Epithelial cell of proximal tubule (primary cell): ENCODE measurements at regions not wholly inside any gene's neighbourhood (a gene's known extent, or its start where the extent isn't known, plus 50 kb on each side); places are given as distances from the start of the nearest gene placed in this dataset.
A peak's percentile ranks its signal among the peaks of the same experiment; 100 is the strongest.

Experiments
- DNase-seq: peaks from one replicate; pipeline ENCODE4 v3.0.0-alpha.2; 2011; ENCODE audit warnings: low read depth
- H3K4me3 ChIP-seq: 2 replicates; pipeline ENCODE4 v1.5.1; 2011; ENCODE audit warnings: low read depth, mild to moderate bottlenecking, low read length
- TF ChIP-seq, protein P1 (sequence below): conservative IDR thresholded peaks from 2 replicates; pipeline ENCODE4 v1.5.1; 2012; ENCODE audit warnings: low read depth, mild to moderate bottlenecking, low read length

GRCh38 chr13:40217675-40218074, 448.8 kb downstream of the FOXO1 start:
- no peak for DNase-seq
- no peak overlapping the region for H3K4me3 ChIP-seq
- TF ChIP-seq, protein P1, sequence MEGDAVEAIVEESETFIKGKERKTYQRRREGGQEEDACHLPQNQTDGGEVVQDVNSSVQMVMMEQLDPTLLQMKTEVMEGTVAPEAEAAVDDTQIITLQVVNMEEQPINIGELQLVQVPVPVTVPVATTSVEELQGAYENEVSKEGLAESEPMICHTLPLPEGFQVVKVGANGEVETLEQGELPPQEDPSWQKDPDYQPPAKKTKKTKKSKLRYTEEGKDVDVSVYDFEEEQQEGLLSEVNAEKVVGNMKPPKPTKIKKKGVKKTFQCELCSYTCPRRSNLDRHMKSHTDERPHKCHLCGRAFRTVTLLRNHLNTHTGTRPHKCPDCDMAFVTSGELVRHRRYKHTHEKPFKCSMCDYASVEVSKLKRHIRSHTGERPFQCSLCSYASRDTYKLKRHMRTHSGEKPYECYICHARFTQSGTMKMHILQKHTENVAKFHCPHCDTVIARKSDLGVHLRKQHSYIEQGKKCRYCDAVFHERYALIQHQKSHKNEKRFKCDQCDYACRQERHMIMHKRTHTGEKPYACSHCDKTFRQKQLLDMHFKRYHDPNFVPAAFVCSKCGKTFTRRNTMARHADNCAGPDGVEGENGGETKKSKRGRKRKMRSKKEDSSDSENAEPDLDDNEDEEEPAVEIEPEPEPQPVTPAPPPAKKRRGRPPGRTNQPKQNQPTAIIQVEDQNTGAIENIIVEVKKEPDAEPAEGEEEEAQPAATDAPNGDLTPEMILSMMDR = no peak

- no peak for DNase-seq
- H3K4me3 ChIP-seq = no peak overlapping the region
- TF ChIP-seq, protein P1 = no peak
Observed at GRCh38 chr13:40220299-40220935, 446.0 kb downstream of the FOXO1 start.

DNA sequence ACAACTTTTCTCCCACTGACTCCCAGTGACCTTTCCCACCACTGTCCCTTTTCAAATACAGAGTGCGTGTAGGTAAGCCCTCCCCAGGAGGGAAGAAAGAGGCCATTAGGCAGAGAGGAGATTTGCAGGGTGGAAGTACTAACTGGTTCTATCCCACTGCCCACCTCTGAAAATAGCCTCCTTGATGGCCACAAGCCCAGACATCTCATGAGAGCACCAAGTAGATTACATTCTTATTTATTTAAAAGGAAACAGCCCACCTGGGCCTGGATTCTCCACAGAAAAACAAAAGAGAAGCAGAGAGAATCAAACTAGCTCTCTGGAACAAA, 445.3 kb downstream of the FOXO1 start:
- no peak overlapping the region for H3K4me3 ChIP-seq
- TF ChIP-seq, protein P1 = no peak
- DNase-seq = no peak

DNA sequence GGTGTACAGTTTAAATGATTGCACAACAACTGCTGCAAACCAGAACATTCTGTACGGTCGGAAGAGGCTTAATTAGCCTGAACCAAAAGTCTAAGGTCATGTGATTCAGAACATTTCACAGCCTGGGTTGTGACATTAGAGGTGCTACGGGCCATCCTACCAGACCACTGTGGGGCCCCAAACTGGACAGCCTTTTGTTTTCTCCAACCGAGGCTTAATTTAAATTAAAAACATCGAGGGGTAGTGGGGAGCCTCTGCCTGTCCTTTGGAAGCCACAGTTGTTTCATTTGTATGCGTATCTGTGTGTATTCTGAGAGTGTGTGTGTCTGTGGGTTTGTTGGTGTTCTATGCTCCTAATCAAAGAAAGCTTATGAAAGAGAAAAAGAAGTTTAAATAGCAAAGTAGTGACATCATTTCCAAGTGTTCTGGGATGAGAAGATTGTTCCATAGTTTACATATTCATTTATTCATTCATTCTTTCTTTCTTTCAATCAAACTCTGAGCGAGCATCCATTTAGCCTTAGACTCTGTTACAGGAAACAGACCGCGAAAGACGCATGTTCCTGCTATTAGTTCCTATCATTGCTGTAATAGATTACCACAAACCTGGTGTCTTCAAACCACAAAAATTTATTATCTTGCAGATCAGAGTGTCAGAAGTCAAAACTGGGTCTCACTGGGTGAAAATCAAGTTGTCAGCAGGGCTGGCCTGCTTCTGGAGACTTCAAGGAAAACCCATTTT, 444.8 kb downstream of the FOXO1 start:
- TF ChIP-seq, protein P1 = no peak
- H3K4me3 ChIP-seq = no peak overlapping the region
- DNase-seq = peak; percentile 97

- DNase-seq = no peak
- TF ChIP-seq, protein P1 = no peak
- H3K4me3 ChIP-seq = no peak overlapping the region
Observed at GRCh38 chr13:40223585-40223984, 442.9 kb downstream of the FOXO1 start.

- no peak for DNase-seq
- H3K4me3 ChIP-seq = no peak overlapping the region
- TF ChIP-seq, protein P1 = no peak
Observed at GRCh38 chr13:40228496-40228895, 437.9 kb downstream of the FOXO1 start.

DNA sequence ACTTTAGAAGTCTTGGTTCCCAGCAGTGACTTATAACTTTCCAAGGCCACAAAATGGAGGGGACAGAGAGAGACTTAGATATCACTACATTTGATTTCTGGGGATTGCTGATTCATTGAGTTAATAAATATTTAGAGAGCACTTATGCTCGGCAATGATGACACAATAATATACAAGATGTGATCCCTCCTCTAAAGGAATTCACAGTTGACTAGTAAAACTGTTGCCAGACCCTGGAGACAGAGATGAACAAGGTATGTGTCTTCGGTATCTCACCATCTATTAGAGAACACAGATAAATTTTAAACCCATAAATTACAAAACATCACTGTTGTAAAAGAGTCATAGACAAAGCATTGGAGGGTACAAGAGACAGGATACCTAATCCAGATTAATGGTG, 437.5 kb downstream of the FOXO1 start:
- no peak for DNase-seq
- H3K4me3 ChIP-seq = no peak overlapping the region
- TF ChIP-seq, protein P1 = no peak
